ENCODE measurements at regions not wholly inside any gene's neighbourhood (a gene's known extent, or its start where the extent isn't known, plus 50 kb on each side); places are given as distances from the start of the nearest gene placed in this dataset.

- no peak for TF ChIP-seq CTCF (IDR thresholded peaks at IDR 0.05)
- no peak for TF ChIP-seq POLR2A (IDR thresholded peaks at IDR 0.05)
Observed at GRCh38 chr10:130630135-130630534, 493.9 kb downstream of the GLRX3 start.
